AG04449 (cell line): ENCODE measurements at regions not wholly inside any gene's neighbourhood (a gene's known extent, or its start where the extent isn't known, plus 50 kb on each side); places are given as distances from the start of the nearest gene placed in this dataset.

ENCODE experiments used
- CTCF ChIA-PET: fragments of 350-600 bp; formaldehyde crosslinking; extraction: SDS; loops from one replicate; lab custom pipeline; 2021; ENCODE audit warnings: antibody characterized with exemption; lab: Yijun Ruan, JAX
- POLR2A ChIA-PET: fragments of 400-600, 350-600 bp; formaldehyde crosslinking; extraction: SDS; loops from one replicate; lab custom pipeline; 2020; ENCODE audit warnings: antibody characterized with exemption, inconsistent platforms; lab: Yijun Ruan, JAX
- DNase-seq: peaks from one replicate; pipeline ENCODE4 v3.0.0-alpha.2; 2010; ENCODE audit warnings: low read depth, low spot score
- H3K4me3 ChIP-seq: 2 replicates; pipeline ENCODE4 v1.5.1; 2011; ENCODE audit warnings: low read depth, mild to moderate bottlenecking, control low read depth, low read length
- CTCF ChIP-seq: IDR thresholded peaks from one replicate; pipeline ENCODE4 v1.5.1; 2011; ENCODE audit warnings: mild to moderate bottlenecking, moderate library complexity, low read length, control low read depth, inconsistent platforms; ENCODE audit not compliant: insufficient read depth; ENCODE audit errors: missing control alignments

- no peak for TF ChIP-seq CTCF
Measured at GRCh38 chr14:71414631-71415403, 507.6 kb downstream of the PCNX1 start.

GRCh38 chr14:71415404-71415690 lies 508.1 kb downstream of the PCNX1 start:
- CTCF ChIA-PET, result interaction anchor here (1.0 to 1.5 kb wide), 4 partner anchors 8 to 277 kb away, joined by 3 to 6 read pairs (median 4); no protein-coding TSS in a partner anchor
- POLR2A ChIA-PET, result interaction anchor here (0.6 kb wide), 1 partner anchor 171 kb away, joined by 3 read pairs; no protein-coding TSS in a partner anchor

More at GRCh38 chr14:71414631-71415403, 507.6 kb downstream of the PCNX1 start:
- no peak for DNase-seq
- POLR2A ChIA-PET, result interaction anchor here (0.6 kb wide), 1 partner anchor 171 kb away, joined by 3 read pairs; no protein-coding TSS in a partner anchor
- no peak overlapping the region for H3K4me3 ChIP-seq
- CTCF ChIA-PET, result interaction anchor here (1.0 to 1.5 kb wide), 5 partner anchors 8 to 277 kb away, joined by 3 to 6 read pairs (median 4); no protein-coding TSS in a partner anchor

GRCh38 chr14:71416392-71416791 lies 509.1 kb downstream of the PCNX1 start:
- TF ChIP-seq CTCF, result no peak
- DNase-seq, result no peak
- POLR2A ChIA-PET, result no interaction called here
- CTCF ChIA-PET, result no interaction called here
- H3K4me3 ChIP-seq, result no peak overlapping the region

More at GRCh38 chr14:71415404-71415690, 508.1 kb downstream of the PCNX1 start:
- TF ChIP-seq CTCF, result no peak
- H3K4me3 ChIP-seq, result no peak overlapping the region
- DNase-seq, result peak; percentile 59

- CTCF ChIA-PET, result interaction anchor here (1.0 to 2.0 kb wide), 3 partner anchors 14 to 62 kb away, joined by 4 to 5 read pairs (median 4); no protein-coding TSS in a partner anchor
- DNase-seq, result no peak
- H3K4me3 ChIP-seq, result no peak overlapping the region
- no peak for TF ChIP-seq CTCF
- POLR2A ChIA-PET, result no interaction called here
Measured at GRCh38 chr14:71418532-71419245, 511.4 kb downstream of the PCNX1 start.

- no peak for TF ChIP-seq CTCF
- ChIA-PET CTCF (no interaction called here), POLR2A (no interaction called here)
- no peak for DNase-seq
- no peak overlapping the region for H3K4me3 ChIP-seq
Measured at GRCh38 chr14:71423481-71423880, 508.7 kb upstream of the RGS6 start.

GRCh38 chr14:71424941-71425340 lies 507.3 kb upstream of the RGS6 start:
- no peak for TF ChIP-seq CTCF
- DNase-seq, result no peak
- ChIA-PET CTCF (no interaction called here), POLR2A (no interaction called here)
- H3K4me3 ChIP-seq, result no peak overlapping the region
